Activated T-helper 2 cell treated with anti-CD3 and anti-CD28 coated beads, Interferon-gamma antibody, Interleukin-2, Interleukin-4, amounts not matched to agents 10 μg/mL and 5 μg/mL and 100 μg/mL, durations not matched to agents 14 hours and 24 hours and 36 hours (primary cell): ENCODE measurements at regions not wholly inside any gene's neighbourhood (a gene's known extent, or its start where the extent isn't known, plus 50 kb on each side); places are given as distances from the start of the nearest gene placed in this dataset.

Experiments used
- DNase-seq: peaks from one replicate; pipeline ENCODE4 v3.0.0; 2021; ENCODE audit warnings: low spot score
- H3K27ac Mint-ChIP-seq: one replicate; pipeline ENCODE4 v1.8.0; 2021; ENCODE audit warnings: mixed read lengths
- H3K27me3 Mint-ChIP-seq: one replicate; pipeline ENCODE4 v1.8.0; 2021; ENCODE audit warnings: low read depth, mixed read lengths
- H3K36me3 Mint-ChIP-seq: one replicate; pipeline ENCODE4 v1.8.0; 2021; ENCODE audit warnings: low read depth, mixed read lengths
- H3K4me1 Mint-ChIP-seq: one replicate; pipeline ENCODE4 v1.8.0; 2021; ENCODE audit warnings: low read depth, mixed read lengths
- H3K4me3 Mint-ChIP-seq: one replicate; pipeline ENCODE4 v1.8.0; 2021; ENCODE audit warnings: low read depth, mild to moderate bottlenecking, moderate library complexity, mixed read lengths
- H3K9me3 Mint-ChIP-seq: one replicate; pipeline ENCODE4 v1.8.0; 2021; ENCODE audit warnings: mixed read lengths
- intact Hi-C: fragments of 100-400 bp; cut with micrococcal nuclease; formaldehyde crosslinking; loops from one replicate; pipeline ENCODE4 v1.15.1; 2023

GRCh38 chr3:194005930-194006501, 129.9 kb upstream of the HES1 start:
- Mint-ChIP-seq H3K36me3 (no peaks in the 10 kb centered on the region), H3K27me3 (peaks cover 57% of the 10 kb centered on the region), H3K4me3 (no peak overlapping the region), H3K9me3 (no peaks in the 10 kb centered on the region), H3K27ac (no peak overlapping the region), H3K4me1 (peaks cover 6% of the 10 kb centered on the region)
- intact Hi-C loops, result no loop called here
- DNase-seq, result no peak

GRCh38 chr3:194007592-194008337, 128.2 kb upstream of the HES1 start:
- Mint-ChIP-seq H3K4me1 (peaks cover 4% of the 10 kb centered on the region), H3K27ac (no peak overlapping the region), H3K36me3 (no peaks in the 10 kb centered on the region), H3K4me3 (no peak overlapping the region), H3K9me3 (no peaks in the 10 kb centered on the region), H3K27me3 (peaks cover 54% of the 10 kb centered on the region)
- DNase-seq, result no peak
- intact Hi-C loops, result no loop called here

GRCh38 chr3:194009019-194009418, 126.9 kb upstream of the HES1 start:
- H3K4me1 Mint-ChIP-seq, result no peaks in the 10 kb centered on the region
- H3K36me3 Mint-ChIP-seq, result no peaks in the 10 kb centered on the region
- no peak overlapping the region for H3K4me3 Mint-ChIP-seq
- intact Hi-C loops, result no loop called here
- peaks cover 58% of the 10 kb centered on the region for H3K27me3 Mint-ChIP-seq
- H3K9me3 Mint-ChIP-seq, result no peaks in the 10 kb centered on the region
- no peak for DNase-seq
- H3K27ac Mint-ChIP-seq, result no peak overlapping the region

GRCh38 chr3:194009892-194010533, 125.9 kb upstream of the HES1 start:
- H3K9me3 Mint-ChIP-seq, result no peaks in the 10 kb centered on the region
- peaks cover 57% of the 10 kb centered on the region for H3K27me3 Mint-ChIP-seq
- no peak for DNase-seq
- H3K27ac Mint-ChIP-seq, result no peak overlapping the region
- H3K4me1 Mint-ChIP-seq, result no peaks in the 10 kb centered on the region
- H3K36me3 Mint-ChIP-seq, result no peaks in the 10 kb centered on the region
- intact Hi-C loops, result no loop called here
- no peak overlapping the region for H3K4me3 Mint-ChIP-seq

GRCh38 chr3:194011807-194012206, 124.1 kb upstream of the HES1 start:
- DNase-seq, result no peak
- H3K36me3 Mint-ChIP-seq, result no peaks in the 10 kb centered on the region
- H3K9me3 Mint-ChIP-seq, result no peaks in the 10 kb centered on the region
- no peak overlapping the region for H3K4me3 Mint-ChIP-seq
- intact Hi-C loops, result no loop called here
- H3K27me3 Mint-ChIP-seq, result peaks cover 49% of the 10 kb centered on the region
- no peak overlapping the region for H3K27ac Mint-ChIP-seq
- no peaks in the 10 kb centered on the region for H3K4me1 Mint-ChIP-seq

- H3K4me1 Mint-ChIP-seq, result no peaks in the 10 kb centered on the region
- H3K9me3 Mint-ChIP-seq, result no peaks in the 10 kb centered on the region
- no peak overlapping the region for H3K4me3 Mint-ChIP-seq
- no peaks in the 10 kb centered on the region for H3K36me3 Mint-ChIP-seq
- peaks cover 37% of the 10 kb centered on the region for H3K27me3 Mint-ChIP-seq
- no peak overlapping the region for H3K27ac Mint-ChIP-seq
- DNase-seq, result no peak
- intact Hi-C loops, result no loop called here
These were observed 122.0 kb upstream of the HES1 start for GRCh38 chr3:194013928-194014327.

- intact Hi-C loops, result no loop called here
- no peak overlapping the region for H3K27ac Mint-ChIP-seq
- no peaks in the 10 kb centered on the region for H3K9me3 Mint-ChIP-seq
- H3K4me1 Mint-ChIP-seq, result no peaks in the 10 kb centered on the region
- H3K36me3 Mint-ChIP-seq, result no peaks in the 10 kb centered on the region
- no peak overlapping the region for H3K4me3 Mint-ChIP-seq
- no peak for DNase-seq
- H3K27me3 Mint-ChIP-seq, result peaks cover 36% of the 10 kb centered on the region
These were observed 121.2 kb upstream of the HES1 start for GRCh38 chr3:194014756-194015155.

GRCh38 chr3:194019398-194020165, 116.4 kb upstream of the HES1 start:
- no peak overlapping the region for H3K27ac Mint-ChIP-seq
- no peaks in the 10 kb centered on the region for H3K9me3 Mint-ChIP-seq
- intact Hi-C loops, result no loop called here
- H3K36me3 Mint-ChIP-seq, result no peaks in the 10 kb centered on the region
- H3K4me1 Mint-ChIP-seq, result no peaks in the 10 kb centered on the region
- DNase-seq, result no peak
- H3K4me3 Mint-ChIP-seq, result no peak overlapping the region
- peaks cover 18% of the 10 kb centered on the region for H3K27me3 Mint-ChIP-seq

GRCh38 chr3:194022052-194022451, 113.9 kb upstream of the HES1 start:
- intact Hi-C loops, result no loop called here

GRCh38 chr3:194022816-194023215, 113.1 kb upstream of the HES1 start:
- intact Hi-C loops, result no loop called here
- peaks cover 15% of the 10 kb centered on the region for H3K27me3 Mint-ChIP-seq

More at GRCh38 chr3:194022052-194022451, 113.9 kb upstream of the HES1 start:
- Mint-ChIP-seq H3K9me3 (no peaks in the 10 kb centered on the region), H3K27ac (no peak overlapping the region), H3K4me3 (no peak overlapping the region), H3K36me3 (no peaks in the 10 kb centered on the region), H3K27me3 (peaks cover 15% of the 10 kb centered on the region), H3K4me1 (no peaks in the 10 kb centered on the region)
- no peak for DNase-seq

GRCh38 chr3:194023501-194024280, 112.3 kb upstream of the HES1 start:
- Mint-ChIP-seq H3K27me3 (peaks cover 17% of the 10 kb centered on the region), H3K27ac (no peak overlapping the region)
- DNase-seq, result no peak

More at GRCh38 chr3:194022816-194023215, 113.1 kb upstream of the HES1 start:
- DNase-seq, result no peak
- Mint-ChIP-seq H3K4me3 (no peak overlapping the region), H3K36me3 (no peaks in the 10 kb centered on the region), H3K4me1 (no peaks in the 10 kb centered on the region), H3K27ac (no peak overlapping the region), H3K9me3 (no peaks in the 10 kb centered on the region)

GRCh38 chr3:194025119-194025518, 110.8 kb upstream of the HES1 start:
- Mint-ChIP-seq H3K27me3 (peaks cover 14% of the 10 kb centered on the region), H3K9me3 (no peaks in the 10 kb centered on the region), H3K36me3 (no peaks in the 10 kb centered on the region), H3K4me1 (no peaks in the 10 kb centered on the region), H3K27ac (no peak overlapping the region), H3K4me3 (no peak overlapping the region)
- intact Hi-C loops, result no loop called here
- no peak for DNase-seq

More at GRCh38 chr3:194023501-194024280, 112.3 kb upstream of the HES1 start:
- Mint-ChIP-seq H3K4me3 (no peak overlapping the region), H3K9me3 (no peaks in the 10 kb centered on the region), H3K4me1 (no peaks in the 10 kb centered on the region), H3K36me3 (no peaks in the 10 kb centered on the region)
- intact Hi-C loops, result no loop called here
